Natural killer cell treated with Interleukin-12 subunit alpha and Interleukin-12 subunit beta and Interleukin-15 and Interleukin-18, amount 100 ng/mL, for 72 hours (primary cell): ENCODE measurements at regions not wholly inside any gene's neighbourhood (a gene's known extent, or its start where the extent isn't known, plus 50 kb on each side); places are given as distances from the start of the nearest gene placed in this dataset.
"Not testable (repeated sequence)": the region's sequence is repeated elsewhere in the genome, so short reads cannot be mapped to it uniquely, and the experiment has no call there.

Experiments
- ATAC-seq, 2 donors: fragments of 150-1000 bp; cut with Tn5 transposase in 1 of 2; sonication (Bioruptor Pico), chemical (Tn5 transposase) in 1 of 2; 2 replicates each; pipeline ENCODE4 v1.10.0; 2021
- DNase-seq: peaks from one replicate; pipeline ENCODE4 v3.0.0; 2022; ENCODE audit warnings: low spot score
- H3K27ac Mint-ChIP-seq, 2 donors: 1 replicate in 1 of 2; 2 replicates in 1 of 2; pipeline ENCODE4 v1.8.0; 2022; ENCODE audit warnings: mixed read lengths in 2 of 2, mild to moderate bottlenecking in 1 of 2, moderate library complexity in 1 of 2
- H3K27me3 Mint-ChIP-seq, 2 donors: 1 replicate in 1 of 2; 2 replicates in 1 of 2; pipeline ENCODE4 v1.8.0; 2022; ENCODE audit warnings: mixed read lengths in 2 of 2
- H3K36me3 Mint-ChIP-seq: one replicate; pipeline ENCODE4 v1.8.0; 2022; ENCODE audit warnings: mixed read lengths
- H3K4me1 Mint-ChIP-seq, 2 donors: 1 replicate in 1 of 2; 2 replicates in 1 of 2; pipeline ENCODE4 v1.8.0; 2022; ENCODE audit warnings: low read depth in 2 of 2, mixed read lengths in 2 of 2, mild to moderate bottlenecking in 1 of 2
- H3K4me3 Mint-ChIP-seq: one replicate; pipeline ENCODE4 v1.8.0; 2022; ENCODE audit warnings: mixed read lengths
- H3K9me3 Mint-ChIP-seq: 2 replicates; pipeline ENCODE4 v1.8.0; 2022; ENCODE audit warnings: mixed read lengths

- H3K27me3 Mint-ChIP-seq: peaks cover 9 to 15% of the 10 kb centered on the region in 2 donors
- no peak overlapping the region for H3K27ac Mint-ChIP-seq
- H3K9me3 Mint-ChIP-seq: peaks cover 3% of the 10 kb centered on the region
- H3K4me3 Mint-ChIP-seq: no peak overlapping the region
- DNase-seq (no peak), ATAC-seq (no peak)
- H3K36me3 Mint-ChIP-seq: no peaks in the 10 kb centered on the region
- H3K4me1 Mint-ChIP-seq: no peaks in the 10 kb centered on the region
Observed at GRCh38 chr15:95146481-95146880, 915.1 kb downstream of the MCTP2 start.

DNA sequence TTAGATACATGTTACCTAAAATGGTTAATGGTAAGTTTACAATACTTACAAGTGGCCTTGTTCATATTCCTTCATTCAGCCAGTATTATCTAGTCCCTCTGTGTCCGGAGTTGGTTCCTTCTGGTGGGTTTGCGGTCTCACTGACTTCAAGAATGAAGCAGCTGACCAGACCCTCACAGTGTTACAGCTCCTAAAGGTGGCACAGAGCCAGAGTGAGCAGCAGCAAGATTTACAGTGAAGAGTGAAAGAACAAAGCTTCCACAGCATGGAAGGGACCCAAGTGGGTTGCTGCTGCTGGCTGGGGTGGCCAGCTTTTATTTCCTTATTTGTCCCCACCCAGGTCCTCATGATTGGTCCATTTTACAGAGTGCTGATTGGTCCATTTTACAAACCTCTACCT lies 916.8 kb downstream of the MCTP2 start:
- H3K27me3 Mint-ChIP-seq: peaks cover 7 to 15% of the 10 kb centered on the region in 2 donors
- no peak overlapping the region for H3K4me3 Mint-ChIP-seq
- no peaks in the 10 kb centered on the region for H3K36me3 Mint-ChIP-seq
- H3K4me1 Mint-ChIP-seq: no peaks in the 10 kb centered on the region
- H3K27ac Mint-ChIP-seq: no peak overlapping the region
- peaks cover 3% of the 10 kb centered on the region for H3K9me3 Mint-ChIP-seq
- ATAC-seq: no peak
- no peak for DNase-seq

DNA sequence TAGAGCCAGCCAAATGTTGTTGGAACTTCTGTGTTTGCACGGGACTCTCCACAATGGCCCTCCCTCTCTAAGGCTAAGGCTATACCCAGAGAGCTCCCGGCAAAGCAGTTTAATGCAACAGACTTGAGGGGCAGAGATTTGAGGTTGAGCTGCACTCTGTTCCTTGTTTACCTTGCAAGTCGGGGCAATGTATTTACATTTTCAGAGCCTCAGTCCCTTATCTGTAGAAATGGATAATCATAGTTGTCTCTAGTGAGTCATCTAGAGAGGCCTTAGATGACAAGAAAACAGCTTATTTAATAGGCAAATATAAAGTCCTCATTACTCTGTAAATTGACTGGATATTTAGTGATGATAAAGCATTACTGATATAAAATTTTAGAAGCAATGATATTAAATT lies 917.7 kb downstream of the MCTP2 start:
- Mint-ChIP-seq H3K27me3 (peaks cover 7 to 15% of the 10 kb centered on the region in 2 donors), H3K4me3 (no peak overlapping the region), H3K4me1 (no peaks in the 10 kb centered on the region), H3K27ac (no peak overlapping the region), H3K36me3 (no peaks in the 10 kb centered on the region), H3K9me3 (peaks cover 3% of the 10 kb centered on the region)
- no peak for DNase-seq
- ATAC-seq: no peak

GRCh38 chr15:95149771-95150170 lies 918.4 kb downstream of the MCTP2 start:
- H3K27ac Mint-ChIP-seq: no peak overlapping the region
- no peak for ATAC-seq
- no peaks in the 10 kb centered on the region for H3K36me3 Mint-ChIP-seq

DNA sequence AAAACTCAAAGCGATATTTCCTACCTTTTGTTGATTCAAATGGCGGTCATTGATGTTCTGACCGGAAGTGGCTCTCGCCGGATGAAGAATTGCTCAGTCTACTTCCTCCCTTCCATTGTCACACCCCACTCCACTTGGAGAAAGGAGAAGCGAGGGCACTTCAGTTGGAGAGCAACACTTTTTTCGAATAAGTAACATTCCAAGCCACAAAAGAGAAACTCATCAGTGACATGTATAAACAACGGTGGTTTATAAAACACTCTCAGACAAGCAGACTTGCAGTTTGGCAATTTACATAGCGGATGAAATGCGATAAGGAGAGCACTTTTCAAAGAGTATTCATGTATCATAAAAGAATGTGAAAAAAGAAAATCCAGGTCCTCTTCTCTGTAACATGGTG lies 919.1 kb downstream of the MCTP2 start:
- Mint-ChIP-seq H3K27ac (no peak overlapping the region), H3K4me1 (no peaks in the 10 kb centered on the region), H3K27me3 (peaks cover 3 to 6% of the 10 kb centered on the region in 2 donors), H3K36me3 (no peaks in the 10 kb centered on the region), H3K4me3 (no peak overlapping the region), H3K9me3 (peaks cover 3% of the 10 kb centered on the region)
- ATAC-seq: no peak
- DNase-seq: no peak

More at GRCh38 chr15:95149771-95150170, 918.4 kb downstream of the MCTP2 start:
- Mint-ChIP-seq H3K27me3 (peaks cover 4 to 13% of the 10 kb centered on the region in 2 donors), H3K4me1 (no peaks in the 10 kb centered on the region), H3K9me3 (peaks cover 3% of the 10 kb centered on the region), H3K4me3 (no peak overlapping the region)
- DNase-seq: no peak

- Mint-ChIP-seq H3K27me3 (peaks cover 0 to 7% of the 10 kb centered on the region in 2 donors), H3K36me3 (no peaks in the 10 kb centered on the region), H3K27ac (no peak overlapping the region), H3K4me1 (no peaks in the 10 kb centered on the region), H3K9me3 (peaks cover 3% of the 10 kb centered on the region), H3K4me3 (no peak overlapping the region)
- DNase-seq: no peak
- no peak for ATAC-seq
Observed at GRCh38 chr15:95152741-95153140, 921.4 kb downstream of the MCTP2 start.

DNA sequence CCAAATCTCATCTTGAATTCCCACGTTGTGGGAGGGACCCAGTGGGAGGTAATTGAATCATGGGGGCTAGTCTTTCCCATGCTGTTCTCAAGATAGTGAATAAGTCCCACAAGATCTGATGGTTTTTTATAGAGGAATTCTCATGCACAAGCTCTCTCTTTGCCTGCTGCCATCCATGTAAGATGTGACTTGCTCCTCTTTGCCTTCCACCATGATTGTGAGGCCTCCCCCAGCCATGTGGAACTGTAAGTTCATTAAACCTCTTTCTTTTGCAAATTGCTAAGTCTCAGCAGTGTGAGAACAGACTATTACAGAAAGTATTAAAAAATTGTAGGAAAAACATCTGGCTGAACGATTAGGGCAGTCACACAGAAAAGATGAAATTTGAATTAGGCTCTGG lies 921.8 kb downstream of the MCTP2 start:
- not testable (repeated sequence) for H3K27ac Mint-ChIP-seq, H3K4me3 Mint-ChIP-seq, H3K9me3 Mint-ChIP-seq, H3K4me1 Mint-ChIP-seq, H3K27me3 Mint-ChIP-seq, ATAC-seq, H3K36me3 Mint-ChIP-seq, DNase-seq

GRCh38 chr15:95160316-95160715 lies 929.0 kb downstream of the MCTP2 start:
- Mint-ChIP-seq H3K36me3 (no peaks in the 10 kb centered on the region), H3K27ac (no peak overlapping the region)

DNA sequence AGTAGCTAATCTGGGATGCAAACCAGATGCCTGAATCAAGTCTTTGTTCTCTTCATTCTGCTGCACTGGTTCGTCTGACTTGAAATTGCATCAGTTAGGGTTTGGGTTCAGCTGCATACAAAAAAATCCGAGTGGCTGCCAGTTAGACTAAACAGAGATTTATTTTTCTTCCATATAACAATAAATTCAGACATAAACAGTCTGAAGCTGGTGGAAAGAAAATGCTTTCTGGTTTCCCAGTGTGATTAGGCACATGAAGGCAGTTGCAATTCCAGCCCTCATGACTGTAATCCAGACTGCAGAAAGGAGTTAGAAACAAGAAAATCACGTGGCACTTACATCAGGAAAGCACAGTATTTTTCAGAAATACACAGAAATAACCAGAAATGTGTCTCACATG lies 930.7 kb downstream of the MCTP2 start:
- Mint-ChIP-seq H3K27me3 (peaks cover 6 to 33% of the 10 kb centered on the region in 2 donors), H3K27ac (no peak overlapping the region)
- ATAC-seq: no peak

More at GRCh38 chr15:95160316-95160715, 929.0 kb downstream of the MCTP2 start:
- Mint-ChIP-seq H3K27me3 (peaks cover 5 to 33% of the 10 kb centered on the region in 2 donors), H3K4me3 (no peak overlapping the region), H3K4me1 (no peaks in the 10 kb centered on the region), H3K9me3 (peaks cover 3% of the 10 kb centered on the region)
- DNase-seq (no peak), ATAC-seq (no peak)

GRCh38 chr15:95162531-95162930 lies 931.2 kb downstream of the MCTP2 start:
- no peak overlapping the region for H3K4me3 Mint-ChIP-seq
- no peaks in the 10 kb centered on the region for H3K4me1 Mint-ChIP-seq
- ATAC-seq (no peak), DNase-seq (no peak)
- no peaks in the 10 kb centered on the region for H3K36me3 Mint-ChIP-seq
- peaks cover 8% of the 10 kb centered on the region for H3K9me3 Mint-ChIP-seq
- peaks cover 9 to 35% of the 10 kb centered on the region in 2 donors for H3K27me3 Mint-ChIP-seq
- H3K27ac Mint-ChIP-seq: no peak overlapping the region

More for the DNA sequence above, 930.7 kb downstream of the MCTP2 start:
- Mint-ChIP-seq H3K9me3 (peaks cover 5% of the 10 kb centered on the region), H3K4me1 (no peaks in the 10 kb centered on the region), H3K4me3 (no peak overlapping the region), H3K36me3 (no peaks in the 10 kb centered on the region)
- no peak for DNase-seq

- H3K36me3 Mint-ChIP-seq: no peaks in the 10 kb centered on the region
- H3K27ac Mint-ChIP-seq: no peak overlapping the region
- peaks cover 8% of the 10 kb centered on the region for H3K9me3 Mint-ChIP-seq
Observed at GRCh38 chr15:95162967-95163531, 931.7 kb downstream of the MCTP2 start.

DNA sequence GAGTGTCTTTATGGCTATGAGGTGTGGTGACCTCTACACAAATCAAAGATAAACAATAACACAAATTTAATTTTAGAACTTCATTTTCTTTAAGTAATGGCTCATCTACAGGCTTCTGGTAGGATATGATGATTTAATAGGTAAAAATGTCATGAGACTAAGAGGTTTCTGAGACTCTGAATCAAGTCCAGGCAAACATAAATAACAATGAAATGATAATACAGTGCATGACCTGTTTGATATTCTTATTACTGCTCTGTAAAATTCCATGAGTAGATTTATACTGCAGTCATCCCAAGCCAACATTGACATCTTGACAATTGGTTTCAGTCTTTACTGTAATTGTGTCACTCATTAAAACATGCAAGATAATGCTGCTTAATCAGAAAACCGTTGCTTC lies 936.8 kb downstream of the MCTP2 start:
- no peaks in the 10 kb centered on the region for H3K36me3 Mint-ChIP-seq
- ATAC-seq (no peak), DNase-seq (no peak)
- no peak overlapping the region for H3K4me3 Mint-ChIP-seq
- no peak overlapping the region for H3K27ac Mint-ChIP-seq
- peaks cover 8% of the 10 kb centered on the region for H3K9me3 Mint-ChIP-seq
- no peaks in the 10 kb centered on the region for H3K4me1 Mint-ChIP-seq
- H3K27me3 Mint-ChIP-seq: peaks cover 19 to 44% of the 10 kb centered on the region in 2 donors

More at GRCh38 chr15:95162967-95163531, 931.7 kb downstream of the MCTP2 start:
- Mint-ChIP-seq H3K27me3 (peaks cover 11 to 35% of the 10 kb centered on the region in 2 donors), H3K4me3 (no peak overlapping the region), H3K4me1 (no peaks in the 10 kb centered on the region)
- ATAC-seq (no peak), DNase-seq (no peak)

GRCh38 chr15:95168951-95169431 lies 937.6 kb downstream of the MCTP2 start:
- peaks cover 8% of the 10 kb centered on the region for H3K9me3 Mint-ChIP-seq
- no peak overlapping the region for H3K27ac Mint-ChIP-seq
- H3K4me1 Mint-ChIP-seq: no peaks in the 10 kb centered on the region
- no peaks in the 10 kb centered on the region for H3K36me3 Mint-ChIP-seq
- peaks cover 18 to 39% of the 10 kb centered on the region in 2 donors for H3K27me3 Mint-ChIP-seq
- no peak overlapping the region for H3K4me3 Mint-ChIP-seq
- DNase-seq (no peak), ATAC-seq (no peak)

DNA sequence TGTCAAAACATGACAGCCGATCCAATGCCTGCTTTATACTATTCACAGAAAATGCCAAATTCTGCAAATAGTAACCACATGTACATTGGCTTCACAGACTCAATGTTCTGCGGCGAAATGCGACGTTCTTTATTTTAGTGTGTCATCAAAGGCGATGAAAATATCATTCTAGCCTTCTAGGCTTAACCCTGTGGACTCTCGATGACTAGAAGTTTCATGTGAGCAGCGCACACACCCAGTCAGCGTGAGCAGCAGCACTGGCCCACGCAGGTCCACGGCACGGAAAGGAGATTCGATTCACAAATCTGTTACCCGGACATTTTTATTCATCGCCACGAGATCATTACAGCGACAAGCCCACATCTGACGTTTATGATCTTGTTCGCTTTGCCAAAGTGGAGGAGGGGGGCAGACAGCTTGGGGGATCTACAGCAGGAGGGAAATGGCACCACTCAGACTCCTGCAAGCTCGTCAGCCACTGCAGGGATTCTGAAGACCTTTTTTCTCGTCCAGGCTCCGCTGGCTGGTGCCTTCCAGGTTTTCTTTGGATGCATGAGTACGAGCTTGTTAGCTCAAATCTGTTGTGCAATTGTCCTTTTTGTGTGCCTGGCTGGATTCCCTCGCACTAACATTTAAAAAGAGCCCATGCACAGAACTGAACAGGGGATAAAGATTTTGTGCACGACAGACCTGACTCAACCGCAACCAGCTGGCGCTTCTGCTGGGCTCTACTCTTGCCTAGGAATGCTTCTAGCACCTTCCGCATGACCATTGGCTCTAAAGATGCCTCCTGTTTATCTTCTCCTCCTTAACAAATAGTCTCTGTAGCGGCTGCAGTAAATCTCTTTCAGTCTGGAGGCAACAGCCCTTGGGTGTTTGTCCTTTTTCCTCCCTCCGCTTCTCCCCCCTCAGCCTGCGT lies 938.4 kb downstream of the MCTP2 start:
- no peak for DNase-seq
- Mint-ChIP-seq H3K27ac (no peak overlapping the region), H3K4me1 (no peaks in the 10 kb centered on the region), H3K27me3 (peaks cover 18 to 36% of the 10 kb centered on the region in 2 donors), H3K36me3 (no peaks in the 10 kb centered on the region), H3K4me3 (no peak overlapping the region), H3K9me3 (peaks cover 8% of the 10 kb centered on the region)
- no peak for ATAC-seq
